WTC11 (cell line): ENCODE measurements at regions not wholly inside any gene's neighbourhood (a gene's known extent, or its start where the extent isn't known, plus 50 kb on each side); places are given as distances from the start of the nearest gene placed in this dataset.

Source experiments
- ATAC-seq: fragments of 200-7000 bp; cut with Tn5 transposase; 2 replicates; pipeline ENCODE4 v1.10.0; 2021; ENCODE audit warnings: mild to moderate bottlenecking, moderate library complexity
- CTCF ChIA-PET: fragments of 300-600 bp; sonication (Branson Sonifier 250); formaldehyde crosslinking; loops from one replicate; lab custom pipeline; 2021; ENCODE audit warnings: antibody characterized with exemption; lab: Charles Lee
- POLR2A ChIA-PET: fragments of 350-600 bp; sonication (Branson Sonifier 250); formaldehyde crosslinking; loops from one replicate; lab custom pipeline; 2021; ENCODE audit warnings: antibody characterized with exemption; lab: Charles Lee
- DNase-seq: peaks from one replicate; pipeline ENCODE4 v3.0.0; 2021; ENCODE audit warnings: low spot score
- H3K27ac Mint-ChIP-seq: 2 replicates; pipeline ENCODE4 v1.8.0; 2021; ENCODE audit warnings: mixed read lengths
- H3K27me3 Mint-ChIP-seq: 2 replicates; pipeline ENCODE4 v1.8.0; 2021; ENCODE audit warnings: low read depth, mild to moderate bottlenecking, moderate library complexity, mixed read lengths
- H3K36me3 Mint-ChIP-seq: 2 replicates; pipeline ENCODE4 v1.8.0; 2021; ENCODE audit warnings: mixed read lengths
- H3K4me1 Mint-ChIP-seq: 2 replicates; pipeline ENCODE4 v1.8.0; 2022; ENCODE audit warnings: mixed read lengths
- H3K4me3 Mint-ChIP-seq: 2 replicates; pipeline ENCODE4 v1.8.0; 2021; ENCODE audit warnings: mild to moderate bottlenecking, moderate library complexity, mixed read lengths
- H3K9me3 Mint-ChIP-seq: 2 replicates; pipeline ENCODE4 v1.8.0; 2021; ENCODE audit warnings: mixed read lengths
- CBFB ChIP-seq: sonication (generic); formaldehyde crosslinking; IDR thresholded peaks from 2 replicates; pipeline ENCODE4 v1.8.1; 2022; ENCODE audit warnings: mild to moderate bottlenecking, low read depth, missing genetic modification reagents
- EMX1 ChIP-seq: fragments of 250-450 bp; sonication (Bioruptor Pico); IDR thresholded peaks from 2 replicates; pipeline ENCODE4 v1.8.0; 2021; ENCODE audit warnings: mild to moderate bottlenecking
- ETV6 ChIP-seq: sonication (generic); formaldehyde crosslinking; IDR thresholded peaks from 2 replicates; pipeline ENCODE4 v1.8.1; 2022; ENCODE audit warnings: mild to moderate bottlenecking, missing genetic modification reagents
- FOXP1 ChIP-seq: sonication (generic); formaldehyde crosslinking; IDR thresholded peaks from 2 replicates; pipeline ENCODE4 v1.8.0; 2022; ENCODE audit warnings: missing genetic modification reagents, mild to moderate bottlenecking, moderate library complexity, borderline replicate concordance
- GABPB1 ChIP-seq: sonication (generic); formaldehyde crosslinking; IDR thresholded peaks from 2 replicates; pipeline ENCODE4 v1.8.1; 2023; ENCODE audit warnings: mild to moderate bottlenecking, missing genetic modification reagents
- GTF2I ChIP-seq: fragments of 250-450 bp; sonication (Bioruptor Pico); conservative IDR thresholded peaks from 2 replicates; pipeline ENCODE4 v1.4.0; 2021; ENCODE audit warnings: mild to moderate bottlenecking
- NR3C1 ChIP-seq: sonication (generic); formaldehyde crosslinking; conservative IDR thresholded peaks from 2 replicates; pipeline ENCODE4 v1.8.1; 2023; ENCODE audit warnings: low read depth, mild to moderate bottlenecking, missing genetic modification reagents
- RORB ChIP-seq: fragments of 250-450 bp; sonication (Bioruptor Pico); IDR thresholded peaks from 2 replicates; pipeline ENCODE4 v1.9.0; 2021; ENCODE audit warnings: mild to moderate bottlenecking
- SP1 ChIP-seq: sonication (generic); formaldehyde crosslinking; conservative IDR thresholded peaks from 2 replicates; pipeline ENCODE4 v1.8.1; 2022; ENCODE audit warnings: missing genetic modification reagents
- TEAD1 ChIP-seq: sonication (generic); formaldehyde crosslinking; IDR thresholded peaks from 2 replicates; pipeline ENCODE4 v1.8.0; 2022; ENCODE audit warnings: mild to moderate bottlenecking, missing genetic modification reagents
- ZNF138 ChIP-seq: sonication (generic); formaldehyde crosslinking; conservative IDR thresholded peaks from 2 replicates; pipeline ENCODE4 v1.8.1; 2022; ENCODE audit warnings: mild to moderate bottlenecking, moderate library complexity, missing genetic modification reagents
- ZNF219 ChIP-seq: sonication (generic); formaldehyde crosslinking; IDR thresholded peaks from 2 replicates; pipeline ENCODE4 v1.8.0; 2023; ENCODE audit warnings: missing genetic modification reagents, mild to moderate bottlenecking, borderline replicate concordance
- ZNF396 ChIP-seq: fragments of 250-450 bp; sonication (Bioruptor Pico); IDR thresholded peaks from 2 replicates; pipeline ENCODE4 v1.8.0; 2021; ENCODE audit warnings: mild to moderate bottlenecking, moderate library complexity, borderline replicate concordance
- ZNF416 ChIP-seq: fragments of 250-450 bp; sonication (Bioruptor Pico); IDR thresholded peaks from 2 replicates; pipeline ENCODE4 v1.9.0; 2021; ENCODE audit warnings: mild to moderate bottlenecking, inconsistent platforms
- ZNF423 ChIP-seq: fragments of 250-450 bp; sonication (Bioruptor Pico); IDR thresholded peaks from 2 replicates; pipeline ENCODE4 v2.1.2; 2022; ENCODE audit warnings: mild to moderate bottlenecking, moderate library complexity
- TF ChIP-seq, protein P1 (sequence below): sonication (generic); formaldehyde crosslinking; IDR thresholded peaks from 2 replicates; pipeline ENCODE4 v1.8.1; 2022; ENCODE audit warnings: mild to moderate bottlenecking, missing genetic modification reagents, moderate library complexity, borderline replicate concordance
- TF ChIP-seq, protein P2 (sequence below): sonication (generic); formaldehyde crosslinking; IDR thresholded peaks from 2 replicates; pipeline ENCODE4 v1.8.1; 2023; ENCODE audit warnings: mild to moderate bottlenecking, missing genetic modification reagents, moderate library complexity
- TF ChIP-seq, protein P3 (sequence below): sonication (generic); formaldehyde crosslinking; IDR thresholded peaks from 2 replicates; pipeline ENCODE4 v1.8.0; 2023; ENCODE audit warnings: missing genetic modification reagents, mild to moderate bottlenecking, borderline replicate concordance
- TF ChIP-seq, protein P4 (sequence below): sonication (generic); formaldehyde crosslinking; IDR thresholded peaks from 2 replicates; pipeline ENCODE4 v1.8.0; 2022; ENCODE audit warnings: mild to moderate bottlenecking, missing genetic modification reagents
- TF ChIP-seq, protein P5 (sequence below): sonication (generic); formaldehyde crosslinking; IDR thresholded peaks from 2 replicates; pipeline ENCODE4 v1.8.1; 2023; ENCODE audit warnings: mild to moderate bottlenecking, missing genetic modification reagents, borderline replicate concordance
- TF ChIP-seq, protein P6 (sequence below): sonication (generic); formaldehyde crosslinking; IDR thresholded peaks from 2 replicates; pipeline ENCODE4 v1.8.1; 2022; ENCODE audit warnings: low read depth, missing genetic modification reagents, borderline replicate concordance

DNA sequence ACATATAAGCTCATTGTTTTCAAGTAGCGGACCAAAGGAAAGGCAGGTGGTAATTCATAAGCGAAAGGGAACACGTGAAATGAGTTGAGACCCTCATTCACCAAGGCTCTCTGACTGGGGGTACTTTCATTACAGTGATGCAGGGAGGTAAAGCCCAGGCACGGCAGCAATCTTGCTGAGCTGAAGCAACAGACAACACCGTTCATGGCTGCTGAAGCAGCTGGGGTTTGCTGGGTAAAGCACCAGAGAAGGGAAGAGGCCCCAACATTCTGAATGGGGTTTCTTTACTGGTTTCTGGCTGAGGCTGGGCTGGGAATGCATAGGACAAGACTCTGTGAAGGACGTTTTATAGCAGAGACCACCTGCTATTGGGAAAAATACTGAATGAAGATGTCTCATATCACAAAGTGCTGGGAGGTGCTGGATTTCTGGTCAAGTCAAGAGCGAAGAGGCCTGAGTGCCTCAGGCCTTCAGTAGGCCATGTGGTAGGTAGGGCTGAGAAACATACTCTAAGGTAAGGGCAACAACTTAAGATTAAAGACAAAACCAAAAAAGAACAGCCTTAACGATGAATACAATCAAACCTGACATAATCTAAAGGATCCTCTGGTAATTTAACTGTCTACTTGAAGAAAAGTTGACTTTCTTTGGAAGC, 324.7 kb upstream of the PIK3C3 start:
- ATAC-seq (no peak), DNase-seq (no peak)
- Mint-ChIP-seq H3K9me3 (peaks cover 5% of the 10 kb centered on the region; the same call in 1 of the 2 replicates), H3K4me1 (peaks cover 48% of the 10 kb centered on the region), H3K27me3 (peaks cover 7% of the 10 kb centered on the region), H3K36me3 (peaks cover 6% of the 10 kb centered on the region), H3K4me3 (peak overlapping the region; percentile 97), H3K27ac (peak overlapping the region; percentile 12)
- POLR2A ChIA-PET, result no interaction called here
- CTCF ChIA-PET, result no interaction called here
- TF ChIP-seq NR3C1 (no peak), ETV6 (CRISPR knock-in tag) (no peak), TEAD1 (CRISPR knock-in tag) (no peak), ZNF219 (no peak), SP1 (CRISPR knock-in tag) (no peak), ZNF396 (no peak)
- TF ChIP-seq, protein P1, sequence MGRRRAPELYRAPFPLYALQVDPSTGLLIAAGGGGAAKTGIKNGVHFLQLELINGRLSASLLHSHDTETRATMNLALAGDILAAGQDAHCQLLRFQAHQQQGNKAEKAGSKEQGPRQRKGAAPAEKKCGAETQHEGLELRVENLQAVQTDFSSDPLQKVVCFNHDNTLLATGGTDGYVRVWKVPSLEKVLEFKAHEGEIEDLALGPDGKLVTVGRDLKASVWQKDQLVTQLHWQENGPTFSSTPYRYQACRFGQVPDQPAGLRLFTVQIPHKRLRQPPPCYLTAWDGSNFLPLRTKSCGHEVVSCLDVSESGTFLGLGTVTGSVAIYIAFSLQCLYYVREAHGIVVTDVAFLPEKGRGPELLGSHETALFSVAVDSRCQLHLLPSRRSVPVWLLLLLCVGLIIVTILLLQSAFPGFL (CRISPR knock-in tag), result no peak
- TF ChIP-seq, protein P2, sequence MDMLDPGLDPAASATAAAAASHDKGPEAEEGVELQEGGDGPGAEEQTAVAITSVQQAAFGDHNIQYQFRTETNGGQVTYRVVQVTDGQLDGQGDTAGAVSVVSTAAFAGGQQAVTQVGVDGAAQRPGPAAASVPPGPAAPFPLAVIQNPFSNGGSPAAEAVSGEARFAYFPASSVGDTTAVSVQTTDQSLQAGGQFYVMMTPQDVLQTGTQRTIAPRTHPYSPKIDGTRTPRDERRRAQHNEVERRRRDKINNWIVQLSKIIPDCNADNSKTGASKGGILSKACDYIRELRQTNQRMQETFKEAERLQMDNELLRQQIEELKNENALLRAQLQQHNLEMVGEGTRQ, result no peak
- TF ChIP-seq, protein P3, sequence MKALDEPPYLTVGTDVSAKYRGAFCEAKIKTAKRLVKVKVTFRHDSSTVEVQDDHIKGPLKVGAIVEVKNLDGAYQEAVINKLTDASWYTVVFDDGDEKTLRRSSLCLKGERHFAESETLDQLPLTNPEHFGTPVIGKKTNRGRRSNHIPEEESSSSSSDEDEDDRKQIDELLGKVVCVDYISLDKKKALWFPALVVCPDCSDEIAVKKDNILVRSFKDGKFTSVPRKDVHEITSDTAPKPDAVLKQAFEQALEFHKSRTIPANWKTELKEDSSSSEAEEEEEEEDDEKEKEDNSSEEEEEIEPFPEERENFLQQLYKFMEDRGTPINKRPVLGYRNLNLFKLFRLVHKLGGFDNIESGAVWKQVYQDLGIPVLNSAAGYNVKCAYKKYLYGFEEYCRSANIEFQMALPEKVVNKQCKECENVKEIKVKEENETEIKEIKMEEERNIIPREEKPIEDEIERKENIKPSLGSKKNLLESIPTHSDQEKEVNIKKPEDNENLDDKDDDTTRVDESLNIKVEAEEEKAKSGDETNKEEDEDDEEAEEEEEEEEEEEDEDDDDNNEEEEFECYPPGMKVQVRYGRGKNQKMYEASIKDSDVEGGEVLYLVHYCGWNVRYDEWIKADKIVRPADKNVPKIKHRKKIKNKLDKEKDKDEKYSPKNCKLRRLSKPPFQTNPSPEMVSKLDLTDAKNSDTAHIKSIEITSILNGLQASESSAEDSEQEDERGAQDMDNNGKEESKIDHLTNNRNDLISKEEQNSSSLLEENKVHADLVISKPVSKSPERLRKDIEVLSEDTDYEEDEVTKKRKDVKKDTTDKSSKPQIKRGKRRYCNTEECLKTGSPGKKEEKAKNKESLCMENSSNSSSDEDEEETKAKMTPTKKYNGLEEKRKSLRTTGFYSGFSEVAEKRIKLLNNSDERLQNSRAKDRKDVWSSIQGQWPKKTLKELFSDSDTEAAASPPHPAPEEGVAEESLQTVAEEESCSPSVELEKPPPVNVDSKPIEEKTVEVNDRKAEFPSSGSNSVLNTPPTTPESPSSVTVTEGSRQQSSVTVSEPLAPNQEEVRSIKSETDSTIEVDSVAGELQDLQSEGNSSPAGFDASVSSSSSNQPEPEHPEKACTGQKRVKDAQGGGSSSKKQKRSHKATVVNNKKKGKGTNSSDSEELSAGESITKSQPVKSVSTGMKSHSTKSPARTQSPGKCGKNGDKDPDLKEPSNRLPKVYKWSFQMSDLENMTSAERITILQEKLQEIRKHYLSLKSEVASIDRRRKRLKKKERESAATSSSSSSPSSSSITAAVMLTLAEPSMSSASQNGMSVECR (CRISPR knock-in tag), result no peak

DNA sequence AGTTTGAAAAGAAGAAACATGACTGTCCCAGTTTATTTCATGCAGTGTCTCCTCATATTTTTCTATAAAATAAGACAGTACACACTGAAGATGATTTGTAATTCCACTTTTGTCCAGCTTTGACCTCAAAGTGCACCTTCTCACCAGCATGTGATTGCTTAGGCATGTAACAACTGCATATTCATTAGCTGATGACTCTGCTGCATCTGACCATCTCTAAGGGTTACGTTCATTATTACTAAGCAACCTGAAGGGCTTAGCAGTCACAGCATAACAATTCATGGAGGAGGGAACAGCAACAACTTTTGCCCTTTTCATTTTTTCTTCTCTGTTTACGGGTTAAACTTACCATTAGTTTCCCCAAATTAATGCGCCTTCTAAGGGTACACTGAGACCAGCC, 330.6 kb upstream of the PIK3C3 start:
- no peak for ATAC-seq
- no peak overlapping the region for H3K27ac Mint-ChIP-seq
- no peaks in the 10 kb centered on the region; the same call in 1 of the 2 replicates for H3K36me3 Mint-ChIP-seq
- H3K9me3 Mint-ChIP-seq, result no peaks in the 10 kb centered on the region
- peaks cover 46% of the 10 kb centered on the region for H3K4me1 Mint-ChIP-seq
- CTCF ChIA-PET, result no interaction called here
- H3K27me3 Mint-ChIP-seq, result no peaks in the 10 kb centered on the region
- DNase-seq, result no peak
- H3K4me3 Mint-ChIP-seq, result no peak overlapping the region
- POLR2A ChIA-PET, result no interaction called here
- TF ChIP-seq FOXP1 (CRISPR knock-in tag) (no peak), ZNF138 (CRISPR knock-in tag) (no peak), GTF2I (no peak), GABPB1 (no peak), EMX1 (CRISPR knock-in tag) (no peak), RORB (CRISPR knock-in tag) (no peak), ZNF423 (CRISPR knock-in tag) (no peak), ZNF416 (no peak), CBFB (no peak)
- TF ChIP-seq, protein P4, sequence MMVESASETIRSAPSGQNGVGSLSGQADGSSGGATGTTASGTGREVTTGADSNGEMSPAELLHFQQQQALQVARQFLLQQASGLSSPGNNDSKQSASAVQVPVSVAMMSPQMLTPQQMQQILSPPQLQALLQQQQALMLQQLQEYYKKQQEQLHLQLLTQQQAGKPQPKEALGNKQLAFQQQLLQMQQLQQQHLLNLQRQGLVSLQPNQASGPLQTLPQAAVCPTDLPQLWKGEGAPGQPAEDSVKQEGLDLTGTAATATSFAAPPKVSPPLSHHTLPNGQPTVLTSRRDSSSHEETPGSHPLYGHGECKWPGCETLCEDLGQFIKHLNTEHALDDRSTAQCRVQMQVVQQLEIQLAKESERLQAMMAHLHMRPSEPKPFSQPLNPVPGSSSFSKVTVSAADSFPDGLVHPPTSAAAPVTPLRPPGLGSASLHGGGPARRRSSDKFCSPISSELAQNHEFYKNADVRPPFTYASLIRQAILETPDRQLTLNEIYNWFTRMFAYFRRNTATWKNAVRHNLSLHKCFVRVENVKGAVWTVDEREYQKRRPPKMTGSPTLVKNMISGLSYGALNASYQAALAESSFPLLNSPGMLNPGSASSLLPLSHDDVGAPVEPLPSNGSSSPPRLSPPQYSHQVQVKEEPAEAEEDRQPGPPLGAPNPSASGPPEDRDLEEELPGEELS (CRISPR knock-in tag), result no peak
- TF ChIP-seq, protein P5, sequence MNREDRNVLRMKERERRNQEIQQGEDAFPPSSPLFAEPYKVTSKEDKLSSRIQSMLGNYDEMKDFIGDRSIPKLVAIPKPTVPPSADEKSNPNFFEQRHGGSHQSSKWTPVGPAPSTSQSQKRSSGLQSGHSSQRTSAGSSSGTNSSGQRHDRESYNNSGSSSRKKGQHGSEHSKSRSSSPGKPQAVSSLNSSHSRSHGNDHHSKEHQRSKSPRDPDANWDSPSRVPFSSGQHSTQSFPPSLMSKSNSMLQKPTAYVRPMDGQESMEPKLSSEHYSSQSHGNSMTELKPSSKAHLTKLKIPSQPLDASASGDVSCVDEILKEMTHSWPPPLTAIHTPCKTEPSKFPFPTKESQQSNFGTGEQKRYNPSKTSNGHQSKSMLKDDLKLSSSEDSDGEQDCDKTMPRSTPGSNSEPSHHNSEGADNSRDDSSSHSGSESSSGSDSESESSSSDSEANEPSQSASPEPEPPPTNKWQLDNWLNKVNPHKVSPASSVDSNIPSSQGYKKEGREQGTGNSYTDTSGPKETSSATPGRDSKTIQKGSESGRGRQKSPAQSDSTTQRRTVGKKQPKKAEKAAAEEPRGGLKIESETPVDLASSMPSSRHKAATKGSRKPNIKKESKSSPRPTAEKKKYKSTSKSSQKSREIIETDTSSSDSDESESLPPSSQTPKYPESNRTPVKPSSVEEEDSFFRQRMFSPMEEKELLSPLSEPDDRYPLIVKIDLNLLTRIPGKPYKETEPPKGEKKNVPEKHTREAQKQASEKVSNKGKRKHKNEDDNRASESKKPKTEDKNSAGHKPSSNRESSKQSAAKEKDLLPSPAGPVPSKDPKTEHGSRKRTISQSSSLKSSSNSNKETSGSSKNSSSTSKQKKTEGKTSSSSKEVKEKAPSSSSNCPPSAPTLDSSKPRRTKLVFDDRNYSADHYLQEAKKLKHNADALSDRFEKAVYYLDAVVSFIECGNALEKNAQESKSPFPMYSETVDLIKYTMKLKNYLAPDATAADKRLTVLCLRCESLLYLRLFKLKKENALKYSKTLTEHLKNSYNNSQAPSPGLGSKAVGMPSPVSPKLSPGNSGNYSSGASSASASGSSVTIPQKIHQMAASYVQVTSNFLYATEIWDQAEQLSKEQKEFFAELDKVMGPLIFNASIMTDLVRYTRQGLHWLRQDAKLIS (CRISPR knock-in tag), result no peak
- TF ChIP-seq, protein P2, result no peak
- TF ChIP-seq, protein P6, sequence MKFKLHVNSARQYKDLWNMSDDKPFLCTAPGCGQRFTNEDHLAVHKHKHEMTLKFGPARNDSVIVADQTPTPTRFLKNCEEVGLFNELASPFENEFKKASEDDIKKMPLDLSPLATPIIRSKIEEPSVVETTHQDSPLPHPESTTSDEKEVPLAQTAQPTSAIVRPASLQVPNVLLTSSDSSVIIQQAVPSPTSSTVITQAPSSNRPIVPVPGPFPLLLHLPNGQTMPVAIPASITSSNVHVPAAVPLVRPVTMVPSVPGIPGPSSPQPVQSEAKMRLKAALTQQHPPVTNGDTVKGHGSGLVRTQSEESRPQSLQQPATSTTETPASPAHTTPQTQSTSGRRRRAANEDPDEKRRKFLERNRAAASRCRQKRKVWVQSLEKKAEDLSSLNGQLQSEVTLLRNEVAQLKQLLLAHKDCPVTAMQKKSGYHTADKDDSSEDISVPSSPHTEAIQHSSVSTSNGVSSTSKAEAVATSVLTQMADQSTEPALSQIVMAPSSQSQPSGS (CRISPR knock-in tag), result no peak
